Ovary (tissue), 7 donors: ENCODE measurements at regions not wholly inside any gene's neighbourhood (a gene's known extent, or its start where the extent isn't known, plus 50 kb on each side); places are given as distances from the start of the nearest gene placed in this dataset.

ENCODE experiments used
- DNase-seq, 5 donors: peaks; one replicate each; pipeline ENCODE4 v3.0.0-alpha.2; 2019 to 2020
- H3K27ac ChIP-seq, 2 donors: fragments of 200-600 bp; one replicate each; pipeline versions ENCODE4 v1.5.1 to v1.8.0; 2019 to 2022
- H3K27me3 ChIP-seq: fragments of 200-600 bp; one replicate; pipeline ENCODE4 v1.8.0; 2022
- H3K36me3 ChIP-seq: fragments of 200-600 bp; sonication (generic); one replicate; pipeline ENCODE4 v1.5.1; 2019
- H3K4me1 ChIP-seq: one replicate; pipeline ENCODE4 v1.8.1; 2013; ENCODE audit warnings: mild to moderate bottlenecking, moderate library complexity; ENCODE audit not compliant: insufficient read depth
- H3K4me3 ChIP-seq: fragments of 200-600 bp; sonication (generic); one replicate; pipeline ENCODE4 v1.5.1; 2017
- H3K9me3 ChIP-seq, 2 donors: fragments of 200-600 bp in 1 of 2; sonication (generic) in 1 of 2; one replicate each; pipeline versions ENCODE4 v1.5.1 to v1.8.1; 2013 to 2019; ENCODE audit warnings: mild to moderate bottlenecking in 1 of 2, moderate library complexity in 1 of 2
- EP300 ChIP-seq: sonication (generic); formaldehyde crosslinking; IDR thresholded peaks from one replicate; pipeline ENCODE4 v1.6.1; 2017; ENCODE audit warnings: antibody characterized with exemption
- POLR2A ChIP-seq: fragments of 450-650 bp; IDR thresholded peaks from one replicate; pipeline ENCODE4 v1.6.1; 2017; ENCODE audit warnings: antibody characterized with exemption, mild to moderate bottlenecking, moderate library complexity
- WGBS, 3 donors: extraction: QIAGEN DNeasy Blood & Tissue Kit in 1 of 3; methylation state at CpG; one replicate each; pipeline versions ENCODE4 v1.1.5 to v1.1.7; 2013 to 2017; 5-methylcytosine and 5-hydroxymethylcytosine counted together
- intact Hi-C, 4 donors: fragments of 100-400 bp; cut with DNase I; formaldehyde crosslinking; loops; one replicate each; pipeline versions ENCODE4 v1.11.0 to v1.15.1; 2022 to 2023
- TF ChIP-seq, protein P1 (sequence below), 3 donors: fragments of 450-650 bp in 2 of 3; fragments of 200-600 bp in 1 of 3; IDR thresholded peaks; one replicate each; pipeline versions ENCODE4 v1.5.1 to v1.8.0; 2016 to 2022; ENCODE audit warnings: antibody characterized with exemption in 3 of 3, mild to moderate bottlenecking in 1 of 3
- donor health status: DM: no; HTN: no; CAD: no; lungs with moderate emphysema.
- donor health status: DM: no; HTN: no; CAD: no.
- donor health status: Bipolar disorder and iron deficiency.
- donor health status: DM: no; HTN: no; CAD: no.
- donor health status: DM: yes; HTN: yes; CAD: no.

- H3K36me3 ChIP-seq: no peaks in the 10 kb centered on the region
- no peak overlapping the region for H3K27ac ChIP-seq
- DNase-seq: no peak
- H3K27me3 ChIP-seq: no peaks in the 10 kb centered on the region
- intact Hi-C loops: no loop called here
- no peaks in the 10 kb centered on the region for H3K9me3 ChIP-seq
- WGBS, 3 donors: 85 to 88% (median 86%) methylated on average over 6 of the region's 6 CpGs
- no peak overlapping the region for H3K4me3 ChIP-seq
- TF ChIP-seq EP300: no peak
- TF ChIP-seq POLR2A: no peak
- TF ChIP-seq, protein P1, sequence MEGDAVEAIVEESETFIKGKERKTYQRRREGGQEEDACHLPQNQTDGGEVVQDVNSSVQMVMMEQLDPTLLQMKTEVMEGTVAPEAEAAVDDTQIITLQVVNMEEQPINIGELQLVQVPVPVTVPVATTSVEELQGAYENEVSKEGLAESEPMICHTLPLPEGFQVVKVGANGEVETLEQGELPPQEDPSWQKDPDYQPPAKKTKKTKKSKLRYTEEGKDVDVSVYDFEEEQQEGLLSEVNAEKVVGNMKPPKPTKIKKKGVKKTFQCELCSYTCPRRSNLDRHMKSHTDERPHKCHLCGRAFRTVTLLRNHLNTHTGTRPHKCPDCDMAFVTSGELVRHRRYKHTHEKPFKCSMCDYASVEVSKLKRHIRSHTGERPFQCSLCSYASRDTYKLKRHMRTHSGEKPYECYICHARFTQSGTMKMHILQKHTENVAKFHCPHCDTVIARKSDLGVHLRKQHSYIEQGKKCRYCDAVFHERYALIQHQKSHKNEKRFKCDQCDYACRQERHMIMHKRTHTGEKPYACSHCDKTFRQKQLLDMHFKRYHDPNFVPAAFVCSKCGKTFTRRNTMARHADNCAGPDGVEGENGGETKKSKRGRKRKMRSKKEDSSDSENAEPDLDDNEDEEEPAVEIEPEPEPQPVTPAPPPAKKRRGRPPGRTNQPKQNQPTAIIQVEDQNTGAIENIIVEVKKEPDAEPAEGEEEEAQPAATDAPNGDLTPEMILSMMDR (IDR thresholded peaks at IDR 0.05): no peak
- H3K4me1 ChIP-seq: no peaks in the 10 kb centered on the region
These were observed 441.7 kb downstream of the FUT8 start for GRCh38 chr14:65854215-65854614.

GRCh38 chr14:65860956-65861611 is 448.6 kb downstream of the FUT8 start:
- no peaks in the 10 kb centered on the region for H3K4me1 ChIP-seq
- H3K27me3 ChIP-seq: no peaks in the 10 kb centered on the region
- DNase-seq: no peak
- TF ChIP-seq POLR2A (no peak), EP300 (no peak)
- TF ChIP-seq, protein P1 (IDR thresholded peaks at IDR 0.05): no peak
- no peaks in the 10 kb centered on the region for H3K36me3 ChIP-seq
- no peaks in the 10 kb centered on the region for H3K9me3 ChIP-seq
- intact Hi-C loops: no loop called here
- no peak overlapping the region for H3K27ac ChIP-seq
- H3K4me3 ChIP-seq: no peak overlapping the region
- WGBS, 3 donors: 86 to 92% (median 86%) methylated on average over 5 of the region's 5 CpGs

DNA sequence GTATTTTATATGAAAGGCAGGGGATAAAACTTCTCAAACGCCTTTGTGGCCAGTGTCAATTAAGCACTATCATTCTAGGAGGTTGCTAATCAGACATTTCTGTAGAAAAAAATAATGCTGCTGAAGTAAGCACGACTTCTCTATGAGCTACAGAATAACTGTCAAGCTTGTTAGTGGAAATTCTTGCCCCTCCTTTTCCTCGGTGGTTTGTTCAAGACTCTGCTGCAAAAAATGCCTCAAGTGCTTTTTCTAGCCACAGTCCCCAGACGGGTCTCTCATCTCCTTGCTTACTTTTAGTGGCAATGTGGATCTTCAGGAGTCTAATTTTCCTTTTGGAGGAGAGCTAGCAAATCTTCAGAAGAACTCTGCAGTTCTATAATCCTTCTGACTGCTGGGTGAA is 452.0 kb downstream of the FUT8 start:
- 4 to 21% (median 14%) methylated on average over 4 of the region's 4 CpGs for WGBS, 3 donors

GRCh38 chr14:65864984-65865383 is 452.5 kb downstream of the FUT8 start:
- TF ChIP-seq, protein P1 (IDR thresholded peaks at IDR 0.05): no peak
- no peak for TF ChIP-seq EP300
- TF ChIP-seq POLR2A: no peak
- Histone ChIP-seq H3K4me3 (no peak overlapping the region), H3K36me3 (no peaks in the 10 kb centered on the region), H3K9me3 (no peaks in the 10 kb centered on the region), H3K27ac (no peak overlapping the region), H3K4me1 (no peaks in the 10 kb centered on the region), H3K27me3 (no peaks in the 10 kb centered on the region)
- intact Hi-C loops: no loop called here
- 40 to 51% (median 43%) methylated on average over 3 of the region's 3 CpGs for WGBS, 3 donors
- DNase-seq: no peak

More for the DNA sequence above, 452.0 kb downstream of the FUT8 start:
- no peak for DNase-seq
- TF ChIP-seq, protein P1 (IDR thresholded peaks at IDR 0.05): no peak
- TF ChIP-seq POLR2A: no peak
- Histone ChIP-seq H3K36me3 (no peaks in the 10 kb centered on the region), H3K27ac (no peak overlapping the region), H3K27me3 (no peaks in the 10 kb centered on the region), H3K4me3 (no peak overlapping the region), H3K4me1 (no peaks in the 10 kb centered on the region), H3K9me3 (no peaks in the 10 kb centered on the region)
- intact Hi-C loops: no loop called here
